ENCODE measurements at regions not wholly inside any gene's neighbourhood (a gene's known extent, or its start where the extent isn't known, plus 50 kb on each side); places are given as distances from the start of the nearest gene placed in this dataset.
"Not testable (repeated sequence)": the region's sequence is repeated elsewhere in the genome, so short reads cannot be mapped to it uniquely, and the experiment has no call there.

DNA sequence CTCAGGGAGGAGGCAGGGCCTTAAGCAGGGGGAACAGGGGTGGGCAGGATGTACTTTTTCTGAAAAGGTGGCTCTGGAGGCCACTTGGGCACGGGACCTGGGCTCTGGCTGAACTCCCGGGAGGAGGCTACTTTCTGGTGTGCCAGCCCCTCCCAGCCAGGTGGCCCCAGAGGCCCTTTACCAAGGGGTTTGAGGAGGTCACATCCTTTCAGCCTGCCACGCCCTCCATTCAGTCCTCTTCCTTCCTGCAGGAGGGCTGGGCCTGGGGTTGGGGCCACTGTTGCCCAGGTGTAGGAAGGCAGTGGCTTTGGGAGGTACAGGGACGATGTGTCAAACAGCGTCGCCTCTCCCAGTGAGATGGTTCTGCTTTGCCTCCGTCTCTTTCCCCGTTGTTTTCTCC is 172.5 kb downstream of the ADRA2C start:
- TF ChIP-seq, protein P1, sequence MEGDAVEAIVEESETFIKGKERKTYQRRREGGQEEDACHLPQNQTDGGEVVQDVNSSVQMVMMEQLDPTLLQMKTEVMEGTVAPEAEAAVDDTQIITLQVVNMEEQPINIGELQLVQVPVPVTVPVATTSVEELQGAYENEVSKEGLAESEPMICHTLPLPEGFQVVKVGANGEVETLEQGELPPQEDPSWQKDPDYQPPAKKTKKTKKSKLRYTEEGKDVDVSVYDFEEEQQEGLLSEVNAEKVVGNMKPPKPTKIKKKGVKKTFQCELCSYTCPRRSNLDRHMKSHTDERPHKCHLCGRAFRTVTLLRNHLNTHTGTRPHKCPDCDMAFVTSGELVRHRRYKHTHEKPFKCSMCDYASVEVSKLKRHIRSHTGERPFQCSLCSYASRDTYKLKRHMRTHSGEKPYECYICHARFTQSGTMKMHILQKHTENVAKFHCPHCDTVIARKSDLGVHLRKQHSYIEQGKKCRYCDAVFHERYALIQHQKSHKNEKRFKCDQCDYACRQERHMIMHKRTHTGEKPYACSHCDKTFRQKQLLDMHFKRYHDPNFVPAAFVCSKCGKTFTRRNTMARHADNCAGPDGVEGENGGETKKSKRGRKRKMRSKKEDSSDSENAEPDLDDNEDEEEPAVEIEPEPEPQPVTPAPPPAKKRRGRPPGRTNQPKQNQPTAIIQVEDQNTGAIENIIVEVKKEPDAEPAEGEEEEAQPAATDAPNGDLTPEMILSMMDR (IDR thresholded peaks at IDR 0.05) = not testable (repeated sequence)
- not testable (repeated sequence) for TF ChIP-seq POLR2A (IDR thresholded peaks at IDR 0.05)
